GM12878 (cell line): ENCODE measurements at regions not wholly inside any gene's neighbourhood (a gene's known extent, or its start where the extent isn't known, plus 50 kb on each side); places are given as distances from the start of the nearest gene placed in this dataset.

Source experiments
- CBX3 ChIP-seq: fragments of 200-600 bp; sonication (generic); IDR thresholded peaks from 2 replicates; pipeline ENCODE4 v1.6.1; 2016; ENCODE audit warnings: low read depth, borderline replicate concordance
- CHD2 ChIP-seq: IDR thresholded peaks from 2 replicates; pipeline ENCODE4 v1.6.1; 2011; ENCODE audit warnings: low read depth, low read length, improper control_type of control experiment, borderline replicate concordance
- ELK1 ChIP-seq: IDR thresholded peaks from 2 replicates; pipeline ENCODE4 v1.6.1; 2012; ENCODE audit warnings: low read depth, low read length, improper control_type of control experiment
- EP300 ChIP-seq, 2 experiments: fragments of 150-350 bp in 1 of 2; IDR thresholded peaks; 2 replicates each; pipeline ENCODE4 v1.6.1; 2011 to 2012; ENCODE audit warnings: low read depth in 2 of 2, low read length in 2 of 2, borderline replicate concordance in 1 of 2, improper control_type of control experiment in 1 of 2, inconsistent platforms in 1 of 2; ENCODE audit not compliant: control insufficient read depth in 1 of 2
- EZH2 ChIP-seq: IDR thresholded peaks from 2 replicates; pipeline ENCODE4 v1.6.1; 2012; ENCODE audit warnings: low read depth, mild to moderate bottlenecking, control low read depth, inconsistent platforms, low read length, borderline replicate concordance; ENCODE audit not compliant: control insufficient read depth
- GABPA ChIP-seq: IDR thresholded peaks from 2 replicates; pipeline ENCODE4 v1.6.1; 2014; ENCODE audit warnings: antibody characterized with exemption, low read depth, mild to moderate bottlenecking, inconsistent platforms
- JUND ChIP-seq: IDR thresholded peaks from 2 replicates; pipeline ENCODE4 v1.6.1; 2012; ENCODE audit warnings: low read depth, mild to moderate bottlenecking, low read length, improper control_type of control experiment, moderate library complexity
- KDM1A ChIP-seq: fragments of 200-600 bp; sonication (generic); IDR thresholded peaks from 2 replicates; pipeline ENCODE4 v1.6.1; 2016; ENCODE audit warnings: borderline replicate concordance
- MAX ChIP-seq: IDR thresholded peaks from 2 replicates; pipeline ENCODE4 v1.6.1; 2012; ENCODE audit warnings: low read depth, low read length, improper control_type of control experiment
- MTA3 ChIP-seq: IDR thresholded peaks from 2 replicates; pipeline ENCODE4 v1.6.1; 2012; ENCODE audit warnings: low read length, inconsistent platforms, borderline replicate concordance
- SREBF2 ChIP-seq: IDR thresholded peaks from 2 replicates; pipeline ENCODE4 v1.6.1; 2012; ENCODE audit warnings: mild to moderate bottlenecking, low read length
- SUPT20H ChIP-seq: IDR thresholded peaks from 2 replicates; pipeline ENCODE4 v1.6.1; 2011; ENCODE audit warnings: low read depth, mild to moderate bottlenecking, low read length, moderate library complexity, borderline replicate concordance; ENCODE audit not compliant: control insufficient read depth
- ZZZ3 ChIP-seq: IDR thresholded peaks from 2 replicates; pipeline ENCODE4 v1.6.1; 2011; ENCODE audit warnings: low read depth; ENCODE audit not compliant: control insufficient read depth, insufficient read length
- TF ChIP-seq, protein P1 (sequence below), 3 experiments: IDR thresholded peaks in 2 of 3; conservative IDR thresholded peaks in 1 of 3; 2 replicates each; pipeline ENCODE4 v1.5.1; 2011; ENCODE audit warnings: low read depth in 3 of 3, low read length in 3 of 3, mild to moderate bottlenecking in 3 of 3, control low read depth in 2 of 3, moderate library complexity in 2 of 3, inconsistent platforms in 1 of 3, mixed read lengths in 1 of 3; ENCODE audit not compliant: control insufficient read depth in 2 of 3, insufficient read depth in 1 of 3; ENCODE audit errors: extremely low read depth in 1 of 3

- no peak for TF ChIP-seq CHD2
- no peak for TF ChIP-seq ELK1
- TF ChIP-seq CBX3 = no peak
- TF ChIP-seq GABPA = no peak
- no peak for TF ChIP-seq JUND
- TF ChIP-seq, protein P1, sequence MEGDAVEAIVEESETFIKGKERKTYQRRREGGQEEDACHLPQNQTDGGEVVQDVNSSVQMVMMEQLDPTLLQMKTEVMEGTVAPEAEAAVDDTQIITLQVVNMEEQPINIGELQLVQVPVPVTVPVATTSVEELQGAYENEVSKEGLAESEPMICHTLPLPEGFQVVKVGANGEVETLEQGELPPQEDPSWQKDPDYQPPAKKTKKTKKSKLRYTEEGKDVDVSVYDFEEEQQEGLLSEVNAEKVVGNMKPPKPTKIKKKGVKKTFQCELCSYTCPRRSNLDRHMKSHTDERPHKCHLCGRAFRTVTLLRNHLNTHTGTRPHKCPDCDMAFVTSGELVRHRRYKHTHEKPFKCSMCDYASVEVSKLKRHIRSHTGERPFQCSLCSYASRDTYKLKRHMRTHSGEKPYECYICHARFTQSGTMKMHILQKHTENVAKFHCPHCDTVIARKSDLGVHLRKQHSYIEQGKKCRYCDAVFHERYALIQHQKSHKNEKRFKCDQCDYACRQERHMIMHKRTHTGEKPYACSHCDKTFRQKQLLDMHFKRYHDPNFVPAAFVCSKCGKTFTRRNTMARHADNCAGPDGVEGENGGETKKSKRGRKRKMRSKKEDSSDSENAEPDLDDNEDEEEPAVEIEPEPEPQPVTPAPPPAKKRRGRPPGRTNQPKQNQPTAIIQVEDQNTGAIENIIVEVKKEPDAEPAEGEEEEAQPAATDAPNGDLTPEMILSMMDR (IDR thresholded peaks at IDR 0.05 in 2 of 3, conservative IDR thresholded peaks at IDR 0.05 in 1 of 3; ENCODE audit: control insufficient read depth in 2 of 3, extremely low read depth in 1 of 3, insufficient read depth in 1 of 3, low read depth in 3 of 3, low read length in 3 of 3) = no peak
- no peak for TF ChIP-seq MTA3
- no peak for TF ChIP-seq EZH2
- TF ChIP-seq KDM1A = no peak
- no peak for TF ChIP-seq MAX
- TF ChIP-seq SREBF2 = no peak
- no peak for TF ChIP-seq SUPT20H
- TF ChIP-seq ZZZ3 = no peak
- TF ChIP-seq EP300 (IDR thresholded peaks at IDR 0.05; ENCODE audit: borderline replicate concordance in 1 of 2, control insufficient read depth in 1 of 2, low read depth in 2 of 2, low read length in 2 of 2) = no peak
These were observed 172.7 kb downstream of the TAF11L14 start for GRCh38 chr5:17806818-17807468.
